PC-3 (cell line): ENCODE measurements at regions not wholly inside any gene's neighbourhood (a gene's known extent, or its start where the extent isn't known, plus 50 kb on each side); places are given as distances from the start of the nearest gene placed in this dataset.

Source experiments
- EZH2phosphoT487 ChIP-seq: fragments of 300-600 bp; sonication (generic); IDR thresholded peaks from 2 replicates; pipeline ENCODE4 v1.6.1; 2018; ENCODE audit warnings: mild to moderate bottlenecking, antibody characterized with exemption, low read length, borderline replicate concordance
- TF ChIP-seq, protein P1 (sequence below): fragments of 300-600 bp; sonication (generic); conservative IDR thresholded peaks from 2 replicates; pipeline ENCODE4 v1.5.1; 2017; ENCODE audit warnings: antibody characterized with exemption, low read depth, mild to moderate bottlenecking, low read length

DNA sequence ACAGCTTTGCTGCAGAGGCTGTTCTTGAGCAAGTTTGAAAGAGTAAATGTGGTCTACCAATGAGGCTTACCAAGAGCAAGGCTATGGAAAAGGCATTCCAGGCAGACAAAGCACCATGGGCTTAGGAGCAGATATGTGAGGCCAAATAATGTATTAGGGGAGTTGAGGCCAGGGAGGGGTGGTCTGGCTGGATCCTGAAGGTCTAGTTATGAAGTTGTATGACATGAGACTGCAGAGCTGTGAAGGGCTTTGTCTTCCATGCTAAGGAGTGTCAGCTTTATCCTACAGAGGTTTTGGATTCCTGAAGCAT, 51.8 kb upstream of the TSPAN2 start:
- TF ChIP-seq, protein P1, sequence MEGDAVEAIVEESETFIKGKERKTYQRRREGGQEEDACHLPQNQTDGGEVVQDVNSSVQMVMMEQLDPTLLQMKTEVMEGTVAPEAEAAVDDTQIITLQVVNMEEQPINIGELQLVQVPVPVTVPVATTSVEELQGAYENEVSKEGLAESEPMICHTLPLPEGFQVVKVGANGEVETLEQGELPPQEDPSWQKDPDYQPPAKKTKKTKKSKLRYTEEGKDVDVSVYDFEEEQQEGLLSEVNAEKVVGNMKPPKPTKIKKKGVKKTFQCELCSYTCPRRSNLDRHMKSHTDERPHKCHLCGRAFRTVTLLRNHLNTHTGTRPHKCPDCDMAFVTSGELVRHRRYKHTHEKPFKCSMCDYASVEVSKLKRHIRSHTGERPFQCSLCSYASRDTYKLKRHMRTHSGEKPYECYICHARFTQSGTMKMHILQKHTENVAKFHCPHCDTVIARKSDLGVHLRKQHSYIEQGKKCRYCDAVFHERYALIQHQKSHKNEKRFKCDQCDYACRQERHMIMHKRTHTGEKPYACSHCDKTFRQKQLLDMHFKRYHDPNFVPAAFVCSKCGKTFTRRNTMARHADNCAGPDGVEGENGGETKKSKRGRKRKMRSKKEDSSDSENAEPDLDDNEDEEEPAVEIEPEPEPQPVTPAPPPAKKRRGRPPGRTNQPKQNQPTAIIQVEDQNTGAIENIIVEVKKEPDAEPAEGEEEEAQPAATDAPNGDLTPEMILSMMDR: no peak
- TF ChIP-seq EZH2phosphoT487: no peak
